Peyer's patch (tissue), 4 donors: ENCODE measurements at regions not wholly inside any gene's neighbourhood (a gene's known extent, or its start where the extent isn't known, plus 50 kb on each side); places are given as distances from the start of the nearest gene placed in this dataset.

Experiments
- DNase-seq, 3 donors: peaks; one replicate each; pipeline ENCODE4 v3.0.0-alpha.2; 2017 to 2019
- H3K27ac ChIP-seq, 4 donors: fragments of 200-600 bp; sonication (generic); one replicate each; pipeline ENCODE4 v1.5.1; 2016 to 2019
- H3K27me3 ChIP-seq, 2 donors: fragments of 200-600 bp; sonication (generic); one replicate each; pipeline ENCODE4 v1.5.1; 2019
- H3K36me3 ChIP-seq, 3 donors: fragments of 200-600 bp; sonication (generic); one replicate each; pipeline ENCODE4 v1.5.1; 2016 to 2019
- H3K4me1 ChIP-seq, 4 donors: fragments of 200-600 bp; sonication (generic); one replicate each; pipeline ENCODE4 v1.5.1; 2016 to 2019
- H3K4me3 ChIP-seq, 4 donors: fragments of 200-600 bp; sonication (generic); 1 replicate in 3 of 4; 2 replicates in 1 of 4; pipeline ENCODE4 v1.5.1; 2016 to 2019; ENCODE audit warnings: mild to moderate bottlenecking in 1 of 4
- H3K9me3 ChIP-seq, 4 donors: fragments of 200-600 bp; sonication (generic); one replicate each; pipeline ENCODE4 v1.5.1; 2016 to 2019; ENCODE audit warnings: mild to moderate bottlenecking in 1 of 4
- CTCF ChIP-seq, 6 experiments: fragments of 450-650 bp in 4 of 6; fragments of 200-600 bp in 2 of 6; sonication (generic) in 1 of 6; IDR thresholded peaks; one replicate each; pipeline ENCODE4 v1.5.1; 2017 to 2019; ENCODE audit warnings: antibody characterized with exemption in 6 of 6, mild to moderate bottlenecking in 3 of 6, moderate library complexity in 1 of 6
- POLR2A ChIP-seq, 2 donors: fragments of 450-650 bp; IDR thresholded peaks; one replicate each; pipeline ENCODE4 v1.5.1; 2017; ENCODE audit warnings: antibody characterized with exemption in 2 of 2, mild to moderate bottlenecking in 2 of 2, moderate library complexity in 2 of 2

DNA sequence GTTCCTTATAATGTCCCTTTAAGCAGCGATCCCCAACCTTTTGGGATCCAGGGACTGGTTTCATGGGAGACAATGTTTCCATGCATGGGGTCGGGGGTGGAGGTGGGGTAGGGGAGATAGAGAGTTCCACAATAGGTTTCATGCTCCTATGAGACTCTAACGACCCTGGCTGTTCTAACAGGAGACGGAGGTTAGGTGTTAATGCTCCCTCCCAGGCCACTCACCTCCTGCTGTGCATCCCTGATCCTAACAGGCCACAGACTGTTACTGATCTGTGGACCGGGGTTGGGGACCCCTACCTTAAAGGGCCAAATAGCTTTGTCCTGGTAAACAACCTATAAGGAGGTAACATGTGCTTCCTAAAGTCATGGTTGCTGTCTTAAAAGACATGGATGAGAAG lies 602.5 kb upstream of the RGMB start:
- Histone ChIP-seq H3K36me3 (no peaks in the 10 kb centered on the region), H3K4me1 (no peaks in the 10 kb centered on the region), H3K4me3 (no peak overlapping the region), H3K27ac (no peak overlapping the region), H3K27me3 (no peaks in the 10 kb centered on the region), H3K9me3 (no peaks in the 10 kb centered on the region)
- no peak for TF ChIP-seq CTCF (IDR thresholded peaks at IDR 0.05)
- no peak for TF ChIP-seq POLR2A (IDR thresholded peaks at IDR 0.05)
- DNase-seq: no peak

- H3K27ac ChIP-seq: no peak overlapping the region
- TF ChIP-seq POLR2A (IDR thresholded peaks at IDR 0.05) (no peak), CTCF (IDR thresholded peaks at IDR 0.05) (no peak)
- no peaks in the 10 kb centered on the region for H3K4me1 ChIP-seq
- no peak for DNase-seq
- no peak overlapping the region for H3K4me3 ChIP-seq
- H3K36me3 ChIP-seq: no peaks in the 10 kb centered on the region
- no peaks in the 10 kb centered on the region for H3K27me3 ChIP-seq
- H3K9me3 ChIP-seq: no peaks in the 10 kb centered on the region
Measured at GRCh38 chr5:98173334-98173733, 600.1 kb upstream of the RGMB start.

DNA sequence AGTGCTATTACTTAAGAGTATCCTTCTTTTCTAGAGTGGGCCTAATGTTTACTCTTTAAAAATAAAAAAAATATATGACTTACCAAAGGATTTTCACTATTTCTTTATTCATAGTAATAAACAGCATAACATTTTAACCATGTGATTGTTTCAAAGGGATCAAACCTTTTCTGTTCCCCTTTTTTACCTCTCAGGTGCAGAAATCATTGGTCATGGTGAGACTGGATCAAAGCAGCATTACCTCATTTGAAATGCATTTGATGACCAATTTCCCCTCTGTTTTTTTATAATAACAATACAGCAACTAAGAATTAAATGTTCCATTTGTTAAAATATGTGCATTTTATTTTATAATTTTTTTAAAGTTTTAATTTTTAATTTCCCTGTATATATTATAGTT lies 598.0 kb upstream of the RGMB start:
- no peak for DNase-seq
- TF ChIP-seq POLR2A (IDR thresholded peaks at IDR 0.05) (no peak), CTCF (IDR thresholded peaks at IDR 0.05) (no peak)
- no peaks in the 10 kb centered on the region for H3K4me1 ChIP-seq
- H3K27me3 ChIP-seq: no peaks in the 10 kb centered on the region
- H3K4me3 ChIP-seq: no peak overlapping the region
- H3K27ac ChIP-seq: no peak overlapping the region
- H3K36me3 ChIP-seq: no peaks in the 10 kb centered on the region
- no peaks in the 10 kb centered on the region for H3K9me3 ChIP-seq

- H3K9me3 ChIP-seq: no peaks in the 10 kb centered on the region
- no peak overlapping the region for H3K27ac ChIP-seq
- no peaks in the 10 kb centered on the region for H3K36me3 ChIP-seq
- no peaks in the 10 kb centered on the region for H3K27me3 ChIP-seq
- no peak for DNase-seq
- no peaks in the 10 kb centered on the region for H3K4me1 ChIP-seq
- TF ChIP-seq CTCF (IDR thresholded peaks at IDR 0.05) (no peak), POLR2A (IDR thresholded peaks at IDR 0.05) (no peak)
- no peak overlapping the region for H3K4me3 ChIP-seq
Measured at GRCh38 chr5:98179791-98180755, 593.4 kb upstream of the RGMB start.

GRCh38 chr5:98186128-98186527 lies 587.3 kb upstream of the RGMB start:
- Histone ChIP-seq H3K36me3 (no peaks in the 10 kb centered on the region), H3K27ac (no peak overlapping the region), H3K9me3 (no peaks in the 10 kb centered on the region), H3K4me3 (no peak overlapping the region), H3K4me1 (no peaks in the 10 kb centered on the region), H3K27me3 (no peaks in the 10 kb centered on the region)
- no peak for TF ChIP-seq CTCF (IDR thresholded peaks at IDR 0.05)
- no peak for TF ChIP-seq POLR2A (IDR thresholded peaks at IDR 0.05)
- no peak for DNase-seq
